ENCODE measurements at regions not wholly inside any gene's neighbourhood (a gene's known extent, or its start where the extent isn't known, plus 50 kb on each side); places are given as distances from the start of the nearest gene placed in this dataset.
A peak's percentile ranks its signal among the peaks of the same experiment; 100 is the strongest.

- TF ChIP-seq CTCF (IDR thresholded peaks at IDR 0.05; ENCODE audit: low read length, missing control alignments) = no peak
- no peak overlapping the region for H3K4me3 ChIP-seq (replicated peaks; ENCODE audit: low read depth, low read length)
- no peak for DNase-seq (ENCODE audit: low read depth)
These were observed 138.3 kb downstream of the OSTF1 start for GRCh38 chr9:75226403-75227139.

- no peak for TF ChIP-seq CTCF (IDR thresholded peaks at IDR 0.05; ENCODE audit: low read length, missing control alignments)
- no peak for DNase-seq (ENCODE audit: low read depth)
These were observed 140.6 kb downstream of the OSTF1 start for GRCh38 chr9:75228893-75229292.

GRCh38 chr9:75229605-75230332, 141.5 kb downstream of the OSTF1 start:
- DNase-seq (ENCODE audit: low read depth) = peak; percentile 24
- no peak overlapping the region for H3K4me3 ChIP-seq (replicated peaks; ENCODE audit: low read depth, low read length)
- no peak for TF ChIP-seq CTCF (IDR thresholded peaks at IDR 0.05; ENCODE audit: low read length, missing control alignments)

More at GRCh38 chr9:75228893-75229292, 140.6 kb downstream of the OSTF1 start:
- H3K4me3 ChIP-seq (replicated peaks; ENCODE audit: low read depth, low read length) = no peak overlapping the region

GRCh38 chr9:75230469-75230868, 142.2 kb downstream of the OSTF1 start:
- DNase-seq (ENCODE audit: low read depth) = no peak
- H3K4me3 ChIP-seq (replicated peaks; ENCODE audit: low read depth, low read length) = no peak overlapping the region
- TF ChIP-seq CTCF (IDR thresholded peaks at IDR 0.05; ENCODE audit: low read length, missing control alignments) = no peak

- no peak for TF ChIP-seq CTCF (IDR thresholded peaks at IDR 0.05; ENCODE audit: low read length, missing control alignments)
- DNase-seq (ENCODE audit: low read depth) = no peak
- H3K4me3 ChIP-seq (replicated peaks; ENCODE audit: low read depth, low read length) = no peak overlapping the region
These were observed 142.9 kb downstream of the OSTF1 start for GRCh38 chr9:75231167-75231566.

GRCh38 chr9:75233011-75233410, 144.7 kb downstream of the OSTF1 start:
- DNase-seq (ENCODE audit: low read depth) = peak; percentile 16
- H3K4me3 ChIP-seq (replicated peaks; ENCODE audit: low read depth, low read length) = no peak overlapping the region

More at GRCh38 chr9:75233011-75233410, 144.7 kb downstream of the OSTF1 start:
- TF ChIP-seq CTCF (IDR thresholded peaks at IDR 0.05; ENCODE audit: low read length, missing control alignments) = no peak
